PFSK-1 (cell line): ENCODE measurements at regions not wholly inside any gene's neighbourhood (a gene's known extent, or its start where the extent isn't known, plus 50 kb on each side); places are given as distances from the start of the nearest gene placed in this dataset.

Experiments
- POLR2AphosphoS5 ChIP-seq: IDR thresholded peaks from 2 replicates; pipeline ENCODE4 v1.6.1; 2012; ENCODE audit warnings: low read depth, mild to moderate bottlenecking, control low read depth, low read length, moderate library complexity
- SIN3A ChIP-seq: IDR thresholded peaks from 2 replicates; pipeline ENCODE4 v1.6.1; 2012; ENCODE audit warnings: mild to moderate bottlenecking, low read length, moderate library complexity, borderline replicate concordance; ENCODE audit not compliant: insufficient read depth
- TAF1 ChIP-seq: IDR thresholded peaks from 2 replicates; pipeline ENCODE4 v1.6.1; 2012; ENCODE audit warnings: low read length, control low read depth, borderline replicate concordance; ENCODE audit not compliant: insufficient read depth

DNA sequence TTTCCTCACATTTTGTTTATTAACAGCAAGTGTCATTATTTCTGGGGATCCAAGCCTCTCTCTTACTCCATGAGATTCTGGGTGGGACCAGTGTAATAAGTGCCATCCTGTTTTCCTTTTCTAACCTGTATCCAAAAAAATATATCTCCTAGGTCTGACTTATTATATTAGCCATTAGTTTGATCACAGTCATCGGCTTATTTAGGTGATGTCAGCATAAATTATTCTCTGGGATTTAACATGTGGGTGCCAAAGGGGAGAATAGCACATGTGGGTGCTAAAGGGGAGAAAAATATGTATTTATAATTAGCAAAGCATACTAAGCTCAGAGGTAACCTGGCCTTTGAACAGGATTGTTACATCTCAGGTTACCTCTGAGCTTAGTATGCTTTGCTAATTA lies 293.8 kb upstream of the SEMA3D start:
- TF ChIP-seq POLR2AphosphoS5 (no peak), TAF1 (no peak), SIN3A (no peak)
